ENCODE measurements at regions not wholly inside any gene's neighbourhood (a gene's known extent, or its start where the extent isn't known, plus 50 kb on each side); places are given as distances from the start of the nearest gene placed in this dataset.

DNA sequence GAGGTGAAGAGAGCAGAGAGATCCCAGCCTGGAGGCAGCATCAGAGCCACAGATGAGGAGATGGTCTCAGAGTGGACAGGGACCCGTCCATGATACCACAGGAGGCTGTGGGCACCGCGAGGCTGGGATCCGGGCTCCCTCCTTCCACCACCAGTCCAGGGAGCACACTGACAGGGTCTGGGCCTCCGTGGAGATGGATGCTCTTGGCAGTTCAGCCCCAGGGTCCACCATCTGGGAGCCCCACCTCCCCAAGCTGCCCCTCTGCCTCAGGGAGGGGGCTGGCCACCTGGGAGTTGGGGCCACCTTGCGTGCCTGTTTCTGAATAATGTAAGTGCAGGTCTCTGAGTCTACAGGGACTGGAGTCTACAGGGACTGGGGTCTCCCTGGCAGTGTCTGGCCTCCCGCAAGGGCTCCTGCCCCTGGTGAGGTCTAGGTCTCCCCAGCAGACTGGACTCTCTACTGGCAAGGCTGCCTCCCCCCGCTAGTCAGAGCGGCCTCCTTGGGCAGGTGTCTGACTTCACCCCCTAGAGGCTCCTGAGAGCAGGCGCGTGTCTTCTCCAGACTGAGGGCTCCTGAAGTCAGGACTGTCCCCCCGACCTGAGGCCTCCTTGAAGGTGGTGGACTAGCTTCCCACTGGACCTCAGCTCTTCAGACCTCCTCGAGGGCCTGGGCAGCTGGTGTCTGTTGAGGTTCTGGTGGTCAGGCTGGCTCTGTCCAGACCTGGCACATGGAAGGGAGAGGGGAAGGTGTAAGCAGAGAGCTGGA lies 218.5 kb downstream of the PTPRU start:
- DNase-seq: no peak

- DNase-seq: no peak
Observed at GRCh38 chr1:29453502-29454240, 217.3 kb downstream of the PTPRU start.

GRCh38 chr1:29452463-29453230 lies 216.3 kb downstream of the PTPRU start:
- DNase-seq: no peak

GRCh38 chr1:29451368-29451892 lies 215.1 kb downstream of the PTPRU start:
- no peak for DNase-seq

DNA sequence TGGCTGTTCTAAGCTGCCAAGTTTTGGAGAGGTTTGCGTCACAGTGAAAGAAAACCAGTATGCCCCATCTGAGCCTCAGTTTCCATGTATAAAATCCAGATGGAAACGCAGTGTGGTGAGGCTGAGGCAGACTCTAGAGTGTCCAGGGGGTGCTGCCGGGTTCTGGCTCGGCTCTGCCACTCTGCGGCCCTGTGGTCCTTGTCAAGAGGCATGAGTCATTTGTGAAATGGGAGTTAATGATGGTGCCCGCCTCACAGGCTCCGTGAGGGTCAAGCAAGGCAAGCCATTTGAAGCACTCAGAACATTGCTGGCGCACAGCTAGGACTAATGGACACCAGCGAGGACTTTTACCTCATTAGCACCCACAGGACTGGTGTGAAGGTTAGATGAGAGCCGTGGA lies 214.3 kb downstream of the PTPRU start:
- DNase-seq: no peak

DNA sequence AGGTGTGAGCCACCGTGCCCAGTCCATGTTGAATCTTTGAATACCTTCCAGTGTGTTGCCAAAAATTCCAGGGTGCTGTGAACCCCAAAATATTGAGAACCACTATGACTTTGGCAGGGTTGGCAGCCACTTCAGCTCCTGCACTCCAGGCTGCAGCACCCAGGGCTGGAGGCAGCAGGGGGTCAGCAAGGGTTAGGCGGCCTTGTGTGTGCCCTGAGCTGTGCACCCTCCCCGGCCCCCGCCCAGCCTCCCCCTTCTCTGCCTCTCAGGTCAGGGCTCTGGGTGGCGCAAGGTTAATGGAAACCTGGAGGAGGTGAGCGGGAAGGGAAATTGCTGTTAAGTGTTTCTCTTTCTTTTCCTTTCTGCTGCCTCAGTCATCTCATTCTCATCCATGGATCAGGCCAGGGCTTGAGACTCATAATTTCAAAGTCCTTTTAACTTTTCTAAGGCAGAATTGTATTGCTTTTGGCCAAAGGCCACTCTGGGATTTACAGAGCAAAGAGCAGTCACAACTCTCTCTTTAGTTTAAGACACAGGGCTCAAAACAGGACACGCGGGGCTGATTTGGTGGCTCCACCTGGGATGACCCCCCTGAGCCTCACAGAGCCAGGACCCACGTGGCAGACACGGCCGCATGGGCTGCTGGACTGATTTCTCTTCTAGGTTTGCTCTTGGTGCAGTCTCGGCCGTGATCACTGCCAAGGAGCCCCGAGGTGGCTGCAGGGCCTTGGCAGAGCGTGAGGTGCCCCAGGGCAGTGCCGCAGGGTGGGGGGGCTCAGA lies 212.3 kb downstream of the PTPRU start:
- DNase-seq: no peak

DNA sequence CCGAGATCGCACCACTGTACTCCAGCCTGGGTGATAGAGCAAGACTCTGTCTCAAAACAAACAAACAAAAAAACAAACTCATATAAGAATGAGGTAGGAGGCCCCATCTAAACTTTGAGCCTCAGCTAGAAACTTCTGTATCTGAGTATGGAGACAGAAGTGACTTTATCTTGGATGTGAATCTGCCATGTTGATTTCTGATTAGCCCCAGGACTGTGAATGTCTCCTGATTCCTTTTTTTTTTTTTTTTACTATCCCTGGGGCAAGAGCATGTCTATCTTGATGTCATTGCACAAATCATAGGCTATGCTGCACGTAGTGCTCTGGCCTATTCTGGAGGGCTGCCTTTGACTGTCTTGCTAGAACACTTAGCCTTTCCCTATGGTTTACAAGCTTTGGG lies 211.0 kb downstream of the PTPRU start:
- no peak for DNase-seq

GRCh38 chr1:29444782-29445729 lies 208.7 kb downstream of the PTPRU start:
- DNase-seq: no peak

GRCh38 chr1:29444081-29444715 lies 207.9 kb downstream of the PTPRU start:
- no peak for DNase-seq

DNA sequence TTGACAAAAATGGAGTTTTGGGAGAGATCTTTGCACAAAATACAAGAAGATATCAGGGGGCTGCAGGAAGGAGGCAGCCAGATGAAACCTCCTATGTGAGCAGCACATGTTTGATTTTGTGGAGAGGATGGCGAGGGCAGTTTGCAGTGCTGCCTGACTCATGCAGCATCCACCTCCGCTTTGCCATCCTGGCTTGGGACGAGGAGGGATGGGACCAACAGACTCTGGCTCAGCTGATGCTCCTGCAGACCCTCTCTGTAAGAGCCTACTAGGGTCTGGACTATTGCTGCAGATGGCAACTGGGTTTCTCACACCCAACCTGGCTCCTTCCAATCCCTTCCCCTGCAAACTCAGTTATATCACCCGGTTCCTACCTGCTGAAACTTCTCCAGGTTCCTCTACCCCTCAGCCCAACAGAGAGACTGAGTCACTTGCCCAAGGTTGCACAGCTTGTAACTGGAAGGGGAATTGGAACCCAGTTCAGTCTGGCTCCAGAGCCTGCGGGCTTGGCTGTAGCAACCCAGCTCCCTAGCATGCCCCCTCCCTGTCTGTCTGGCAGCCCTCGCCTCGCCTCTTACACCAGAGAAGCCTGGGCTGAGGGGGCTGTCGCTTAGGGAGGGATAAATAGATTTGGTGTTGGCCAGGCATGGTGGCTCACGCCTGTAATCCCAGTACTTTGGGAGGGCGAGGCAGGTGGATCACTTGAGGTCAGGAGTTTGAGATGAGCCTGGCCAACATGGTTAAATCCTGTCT lies 205.8 kb downstream of the PTPRU start:
- DNase-seq: no peak

DNA sequence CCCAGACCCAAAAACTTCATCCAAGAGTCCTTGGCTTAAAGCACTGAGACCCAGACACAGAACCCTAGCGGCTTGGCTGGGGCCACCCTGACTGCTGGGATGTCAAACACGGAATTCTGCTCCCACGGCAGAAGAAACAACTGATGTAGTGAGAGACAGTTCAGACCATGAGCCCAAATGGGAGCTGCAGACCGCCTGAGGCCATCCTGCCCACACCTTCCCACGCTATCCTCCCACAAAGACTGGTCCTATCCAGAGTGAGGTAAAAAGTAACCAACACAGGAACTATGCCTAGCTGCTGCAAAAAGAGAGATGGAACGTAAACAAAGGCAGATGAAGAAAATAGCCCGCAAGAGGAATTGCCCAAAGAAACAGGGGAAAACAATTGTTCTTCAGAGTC lies 203.3 kb downstream of the PTPRU start:
- no peak for DNase-seq

- DNase-seq: no peak
Observed at GRCh38 chr1:29438991-29439390, 202.7 kb downstream of the PTPRU start.

- DNase-seq: no peak
Observed at GRCh38 chr1:29437946-29438345, 201.6 kb downstream of the PTPRU start.

DNA sequence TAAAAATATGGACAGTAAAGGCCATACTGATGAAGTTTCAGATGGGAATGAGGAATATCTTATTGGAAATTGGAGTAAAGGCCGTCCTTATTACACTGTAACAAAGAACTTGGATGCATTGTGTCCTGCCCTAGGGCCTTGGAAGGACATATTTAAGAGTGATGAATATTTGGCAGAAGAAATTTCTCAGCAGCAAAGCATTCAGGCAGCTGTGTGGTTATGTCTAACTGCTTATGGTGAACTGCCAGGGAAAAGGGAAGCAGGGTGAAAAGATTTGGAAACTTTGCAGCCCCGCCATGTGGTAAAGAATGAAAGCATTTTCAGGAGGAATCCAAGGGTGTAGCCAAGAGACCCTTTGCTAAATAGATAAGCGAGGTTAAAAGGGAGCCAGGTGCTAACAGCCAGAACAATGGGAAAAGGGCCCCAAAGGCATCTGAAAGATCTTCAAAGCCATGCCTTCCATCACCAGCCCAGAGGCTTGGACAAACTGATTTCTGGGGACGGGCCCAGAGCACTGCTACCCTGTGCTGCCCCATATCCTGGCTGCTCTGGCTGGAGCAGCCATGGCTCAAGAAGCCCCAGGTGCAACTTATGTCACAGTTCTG lies 200.0 kb downstream of the PTPRU start:
- DNase-seq: no peak

DNA sequence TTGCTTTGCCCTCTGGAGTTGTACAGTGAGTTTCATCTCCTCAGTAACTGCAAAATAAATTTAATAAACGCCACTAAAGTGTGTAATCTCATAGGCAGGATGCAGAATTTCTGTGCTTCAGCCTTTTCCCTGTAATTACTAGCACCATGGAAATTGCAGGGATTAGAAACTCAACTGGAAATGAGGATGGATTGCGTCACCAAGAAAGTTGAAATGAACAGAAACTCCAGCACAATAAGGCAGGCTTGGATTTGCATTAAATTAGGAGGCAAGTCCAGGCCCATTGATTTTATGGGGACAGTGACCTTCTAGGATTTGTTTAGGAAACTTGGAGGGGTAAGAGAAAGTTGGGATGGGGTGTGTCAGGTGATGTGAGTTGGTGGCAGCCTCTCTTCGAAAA lies 197.5 kb downstream of the PTPRU start:
- DNase-seq: no peak

GRCh38 chr1:29431138-29431537 lies 194.8 kb downstream of the PTPRU start:
- DNase-seq: no peak

DNA sequence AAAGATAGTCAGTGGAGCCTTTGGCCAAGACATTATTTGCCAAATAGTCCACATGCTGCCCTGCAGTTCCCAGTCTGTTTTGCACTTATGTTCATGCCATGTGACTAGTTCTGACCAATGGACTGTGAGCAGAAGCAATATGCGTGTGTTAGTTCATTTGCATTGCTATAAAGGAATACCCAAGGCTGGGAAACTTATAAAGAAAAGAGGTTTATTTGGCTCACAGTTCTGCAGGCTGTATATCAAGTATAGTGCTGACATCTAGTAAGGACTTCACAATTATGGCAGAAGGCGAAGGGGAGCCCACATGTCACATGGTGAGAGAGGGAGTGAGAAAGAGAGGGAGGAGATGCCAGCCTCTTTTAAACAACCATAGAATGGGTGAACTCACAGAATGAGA lies 193.3 kb downstream of the PTPRU start:
- DNase-seq: no peak

DNA sequence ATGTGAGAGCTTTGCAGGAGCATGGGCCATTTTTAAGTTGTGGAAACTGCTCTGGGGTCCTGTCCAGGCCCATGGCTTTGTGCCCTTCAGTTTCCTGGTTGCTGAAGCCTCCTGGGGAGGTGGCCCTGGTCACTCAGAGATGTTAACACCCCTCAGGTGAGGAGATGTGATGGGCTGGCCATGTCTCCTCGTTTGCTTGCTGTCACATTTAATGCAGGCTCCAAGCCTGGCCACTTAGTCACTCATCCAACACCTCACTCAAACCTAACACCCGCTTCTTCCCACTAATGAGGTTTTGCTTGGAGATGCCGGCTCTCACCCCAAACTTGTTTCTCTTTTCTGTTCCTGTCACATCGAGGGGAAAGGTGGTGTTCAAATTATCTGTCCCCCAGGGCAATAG lies 192.7 kb downstream of the PTPRU start:
- no peak for DNase-seq

DNA sequence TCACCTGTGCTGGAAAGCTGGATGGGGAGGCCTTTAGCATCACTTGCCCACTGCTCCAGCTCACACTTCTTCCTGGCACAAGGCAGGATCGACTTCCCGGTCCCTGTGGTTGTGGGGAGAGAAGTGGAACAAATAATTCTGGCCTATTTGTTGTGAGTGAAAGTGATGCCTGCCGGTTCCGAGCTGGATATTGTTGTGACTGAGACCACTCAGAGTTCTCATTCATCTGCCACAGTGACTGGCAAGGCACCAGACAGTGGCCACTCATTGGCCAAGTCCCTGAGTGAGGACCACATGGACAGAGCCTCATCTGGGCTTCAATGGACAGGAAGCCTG lies 191.9 kb downstream of the PTPRU start:
- DNase-seq: no peak

Measured in GDM1 (cell line).